Activated CD8-positive, alpha-beta T cell treated with anti-CD3 and anti-CD28 coated beads for 36 hours (primary cell): ENCODE measurements at regions not wholly inside any gene's neighbourhood (a gene's known extent, or its start where the extent isn't known, plus 50 kb on each side); places are given as distances from the start of the nearest gene placed in this dataset.

ENCODE experiments used
- ATAC-seq: fragments of 200-7000 bp; cut with Tn5 transposase; one replicate; pipeline ENCODE4 v1.10.0; 2021; ENCODE audit warnings: mild to moderate bottlenecking, moderate library complexity
- CTCF ChIA-PET: fragments of 350-600 bp; sonication (Branson Sonifier 250); formaldehyde crosslinking; loops from one replicate; lab custom pipeline; 2021; ENCODE audit warnings: antibody characterized with exemption; lab: Charles Lee
- POLR2A ChIA-PET: fragments of 350-600 bp; sonication (Branson Sonifier 250); formaldehyde crosslinking; loops from one replicate; lab custom pipeline; 2021; ENCODE audit warnings: antibody characterized with exemption; lab: Charles Lee
- DNase-seq: peaks from one replicate; pipeline ENCODE4 v3.0.0-alpha.2; 2020
- H3K27ac Mint-ChIP-seq: one replicate; pipeline ENCODE4 v1.8.0; 2021; ENCODE audit warnings: mild to moderate bottlenecking, mixed read lengths
- H3K27me3 Mint-ChIP-seq: one replicate; pipeline ENCODE4 v1.8.0; 2021; ENCODE audit warnings: mixed read lengths
- H3K36me3 Mint-ChIP-seq: one replicate; pipeline ENCODE4 v1.8.0; 2021; ENCODE audit warnings: low read depth, mixed read lengths
- H3K4me1 Mint-ChIP-seq: one replicate; pipeline ENCODE4 v1.8.0; 2021; ENCODE audit warnings: low read depth, mixed read lengths
- H3K4me3 Mint-ChIP-seq: one replicate; pipeline ENCODE4 v1.8.0; 2021; ENCODE audit warnings: mild to moderate bottlenecking, moderate library complexity, mixed read lengths
- H3K9me3 Mint-ChIP-seq: one replicate; pipeline ENCODE4 v1.8.0; 2021; ENCODE audit warnings: mixed read lengths
- intact Hi-C: fragments of 100-400 bp; cut with micrococcal nuclease; formaldehyde crosslinking; loops from one replicate; pipeline ENCODE4 v1.10.0; 2022
- TF ChIP-seq, protein P1 (sequence below): fragments of 200-600 bp; IDR thresholded peaks from one replicate; pipeline ENCODE4 v1.8.0; 2022; ENCODE audit warnings: antibody characterized with exemption, mild to moderate bottlenecking

DNA sequence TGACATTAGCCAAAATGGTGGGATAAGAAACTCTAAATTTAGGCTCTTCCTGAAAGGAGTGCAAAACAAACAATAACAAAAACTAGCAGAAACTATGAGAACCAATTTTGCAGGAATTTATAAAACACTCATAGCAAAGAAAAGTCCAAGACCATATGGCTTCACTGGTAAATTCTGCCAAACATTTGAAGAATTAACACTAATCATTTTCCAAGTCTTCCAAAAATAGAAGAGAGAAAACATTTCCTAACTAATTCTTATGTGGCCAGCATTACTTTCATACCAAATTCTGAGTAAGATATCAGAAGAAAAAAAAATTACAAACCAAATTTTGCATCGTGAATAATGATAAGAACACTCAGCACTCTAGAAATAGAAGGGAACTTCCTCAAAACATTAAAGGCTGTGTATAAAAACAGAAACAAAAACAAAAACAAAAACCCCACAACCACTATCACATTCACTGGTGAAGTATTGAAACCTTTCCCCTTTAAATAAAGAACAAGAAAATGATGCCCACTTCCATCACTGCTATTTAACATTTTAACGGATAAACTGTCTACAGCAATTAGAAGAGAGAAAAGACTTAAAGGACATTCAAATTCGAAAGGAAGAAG lies 524.3 kb upstream of the GALNTL6 start:
- Mint-ChIP-seq H3K4me1 (no peaks in the 10 kb centered on the region), H3K27ac (no peak overlapping the region), H3K36me3 (no peaks in the 10 kb centered on the region), H3K9me3 (peaks cover 2% of the 10 kb centered on the region), H3K27me3 (no peaks in the 10 kb centered on the region), H3K4me3 (no peak overlapping the region)
- DNase-seq: no peak
- no peak for ATAC-seq
- POLR2A ChIA-PET: no interaction called here
- CTCF ChIA-PET: no interaction called here
- intact Hi-C loops: no loop called here
- TF ChIP-seq, protein P1, sequence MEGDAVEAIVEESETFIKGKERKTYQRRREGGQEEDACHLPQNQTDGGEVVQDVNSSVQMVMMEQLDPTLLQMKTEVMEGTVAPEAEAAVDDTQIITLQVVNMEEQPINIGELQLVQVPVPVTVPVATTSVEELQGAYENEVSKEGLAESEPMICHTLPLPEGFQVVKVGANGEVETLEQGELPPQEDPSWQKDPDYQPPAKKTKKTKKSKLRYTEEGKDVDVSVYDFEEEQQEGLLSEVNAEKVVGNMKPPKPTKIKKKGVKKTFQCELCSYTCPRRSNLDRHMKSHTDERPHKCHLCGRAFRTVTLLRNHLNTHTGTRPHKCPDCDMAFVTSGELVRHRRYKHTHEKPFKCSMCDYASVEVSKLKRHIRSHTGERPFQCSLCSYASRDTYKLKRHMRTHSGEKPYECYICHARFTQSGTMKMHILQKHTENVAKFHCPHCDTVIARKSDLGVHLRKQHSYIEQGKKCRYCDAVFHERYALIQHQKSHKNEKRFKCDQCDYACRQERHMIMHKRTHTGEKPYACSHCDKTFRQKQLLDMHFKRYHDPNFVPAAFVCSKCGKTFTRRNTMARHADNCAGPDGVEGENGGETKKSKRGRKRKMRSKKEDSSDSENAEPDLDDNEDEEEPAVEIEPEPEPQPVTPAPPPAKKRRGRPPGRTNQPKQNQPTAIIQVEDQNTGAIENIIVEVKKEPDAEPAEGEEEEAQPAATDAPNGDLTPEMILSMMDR: no peak

DNA sequence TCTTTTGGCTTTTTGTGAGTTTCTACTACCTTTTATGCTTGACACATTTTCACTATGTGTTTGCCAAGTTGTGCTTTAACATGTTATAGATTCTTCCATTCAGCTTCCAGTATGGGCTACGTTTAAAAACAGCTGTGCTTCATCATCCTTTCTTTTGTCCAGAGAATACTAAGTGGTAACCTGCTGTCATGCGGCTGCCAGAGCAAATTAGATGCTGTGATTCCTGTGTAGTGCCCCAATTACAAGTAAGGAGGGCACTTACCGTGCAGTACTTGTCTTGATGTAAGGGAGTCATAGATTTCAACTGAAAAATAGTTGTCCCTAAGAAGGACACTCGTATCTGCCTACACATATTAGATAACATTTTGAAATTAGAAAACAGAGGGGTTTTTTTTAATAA lies 531.8 kb upstream of the GALNTL6 start:
- DNase-seq: no peak
- Mint-ChIP-seq H3K9me3 (peaks cover 6% of the 10 kb centered on the region), H3K27ac (no peak overlapping the region), H3K27me3 (no peaks in the 10 kb centered on the region), H3K36me3 (no peaks in the 10 kb centered on the region), H3K4me1 (no peaks in the 10 kb centered on the region), H3K4me3 (no peak overlapping the region)
- ChIA-PET CTCF (no interaction called here), POLR2A (no interaction called here)
- TF ChIP-seq, protein P1: no peak
- intact Hi-C loops: no loop called here
- no peak for ATAC-seq

DNA sequence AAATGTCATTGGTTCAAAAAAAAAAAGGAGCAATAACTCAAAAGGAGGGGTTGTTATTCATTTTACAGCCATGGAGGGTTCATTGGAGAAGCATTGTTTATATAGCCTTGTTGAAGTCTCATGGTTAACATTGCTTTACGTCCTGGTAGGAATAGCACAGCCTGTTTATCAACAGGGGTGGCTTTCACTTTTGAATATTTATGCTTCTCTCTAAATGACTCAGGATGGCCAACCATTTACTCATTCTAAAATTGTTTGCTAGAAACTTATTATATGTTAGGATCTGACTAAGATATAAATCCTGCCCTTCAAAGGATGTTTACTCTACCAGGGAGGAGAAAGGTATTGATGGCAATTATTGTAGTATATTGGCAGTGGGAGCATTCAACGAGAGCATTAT lies 534.1 kb upstream of the GALNTL6 start:
- no peaks in the 10 kb centered on the region for H3K36me3 Mint-ChIP-seq
- TF ChIP-seq, protein P1: no peak

DNA sequence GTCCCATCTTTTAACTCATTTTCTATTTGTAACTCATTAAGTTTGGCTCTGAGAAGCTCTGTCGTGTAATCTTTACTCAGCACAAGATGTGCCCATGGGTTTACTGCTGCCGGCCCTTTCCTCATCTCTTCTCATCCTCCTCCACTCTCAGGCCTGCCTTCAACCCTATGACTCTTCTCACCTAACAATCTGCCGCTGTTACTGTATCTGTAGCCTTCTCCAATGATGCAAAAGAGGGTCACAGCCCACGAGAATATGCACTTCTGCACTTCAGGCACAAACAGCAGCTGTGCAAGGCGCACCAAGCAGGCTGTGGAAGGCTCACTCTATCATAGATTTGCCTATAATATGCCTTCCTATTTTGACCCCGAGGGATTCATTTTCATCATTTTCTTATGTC lies 546.5 kb upstream of the GALNTL6 start:
- CTCF ChIA-PET: no interaction called here
- no peaks in the 10 kb centered on the region for H3K4me1 Mint-ChIP-seq
- H3K27me3 Mint-ChIP-seq: no peaks in the 10 kb centered on the region
- intact Hi-C loops: no loop called here
- ATAC-seq (no peak), DNase-seq (no peak)
- TF ChIP-seq, protein P1: no peak
- POLR2A ChIA-PET: no interaction called here
- H3K9me3 Mint-ChIP-seq: peaks cover 9% of the 10 kb centered on the region
- no peak overlapping the region for H3K4me3 Mint-ChIP-seq
- H3K27ac Mint-ChIP-seq: no peak overlapping the region
- no peaks in the 10 kb centered on the region for H3K36me3 Mint-ChIP-seq

More for the DNA sequence above, 534.1 kb upstream of the GALNTL6 start:
- no peak for DNase-seq
- ATAC-seq: no peak
- Mint-ChIP-seq H3K9me3 (peaks cover 6% of the 10 kb centered on the region), H3K4me1 (no peaks in the 10 kb centered on the region), H3K27me3 (no peaks in the 10 kb centered on the region), H3K4me3 (no peak overlapping the region), H3K27ac (no peak overlapping the region)
- ChIA-PET CTCF (no interaction called here), POLR2A (no interaction called here)
- intact Hi-C loops: no loop called here

DNA sequence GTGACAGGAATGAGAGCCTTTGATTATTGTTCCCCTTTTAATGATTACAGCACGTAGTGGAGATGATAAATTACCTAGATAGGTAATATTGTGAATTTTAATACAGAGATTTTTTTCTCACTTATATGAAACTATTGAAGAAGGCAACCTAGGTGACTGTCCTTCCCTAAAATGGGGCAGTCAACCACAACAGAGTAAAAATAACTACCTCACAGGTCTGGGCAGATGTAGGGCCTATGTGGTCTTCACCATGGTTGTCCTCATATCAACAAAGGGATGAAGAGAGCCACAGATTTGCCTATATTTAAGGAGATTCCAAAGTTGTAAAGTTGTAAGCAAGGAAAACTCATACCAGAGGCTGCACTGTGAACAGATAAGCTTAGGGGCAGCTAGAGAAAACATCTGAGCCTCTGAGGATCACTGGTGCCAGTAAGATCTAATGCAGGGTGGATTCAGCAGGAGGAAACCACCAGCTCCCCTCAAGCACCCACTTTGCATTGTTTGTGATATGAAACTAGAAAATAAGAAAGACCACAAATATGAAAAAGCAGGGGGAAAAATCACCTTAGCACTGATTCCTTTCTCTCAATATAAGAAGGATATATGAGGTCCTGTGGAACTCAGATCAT lies 547.9 kb upstream of the GALNTL6 start:
- H3K4me1 Mint-ChIP-seq: no peaks in the 10 kb centered on the region
- CTCF ChIA-PET: no interaction called here
- no peak for ATAC-seq
- no peak for DNase-seq
- no peak overlapping the region for H3K27ac Mint-ChIP-seq
- no peaks in the 10 kb centered on the region for H3K27me3 Mint-ChIP-seq
- H3K9me3 Mint-ChIP-seq: peaks cover 11% of the 10 kb centered on the region
- H3K4me3 Mint-ChIP-seq: no peak overlapping the region
- TF ChIP-seq, protein P1: no peak
- H3K36me3 Mint-ChIP-seq: no peaks in the 10 kb centered on the region
- POLR2A ChIA-PET: no interaction called here
- intact Hi-C loops: no loop called here
